CD4-positive, alpha-beta T cell treated with Interleukin-4 for 1 hour (primary cell): ENCODE measurements at regions not wholly inside any gene's neighbourhood (a gene's known extent, or its start where the extent isn't known, plus 50 kb on each side); places are given as distances from the start of the nearest gene placed in this dataset.

Experiments used
- DNase-seq, 2 donors: peaks; one replicate each; pipeline ENCODE4 v3.0.0-alpha.2; 2020 to 2022

- no peak for DNase-seq
These were observed 97.1 kb upstream of the CELF4 start for GRCh38 chr18:37662546-37663339.

DNA sequence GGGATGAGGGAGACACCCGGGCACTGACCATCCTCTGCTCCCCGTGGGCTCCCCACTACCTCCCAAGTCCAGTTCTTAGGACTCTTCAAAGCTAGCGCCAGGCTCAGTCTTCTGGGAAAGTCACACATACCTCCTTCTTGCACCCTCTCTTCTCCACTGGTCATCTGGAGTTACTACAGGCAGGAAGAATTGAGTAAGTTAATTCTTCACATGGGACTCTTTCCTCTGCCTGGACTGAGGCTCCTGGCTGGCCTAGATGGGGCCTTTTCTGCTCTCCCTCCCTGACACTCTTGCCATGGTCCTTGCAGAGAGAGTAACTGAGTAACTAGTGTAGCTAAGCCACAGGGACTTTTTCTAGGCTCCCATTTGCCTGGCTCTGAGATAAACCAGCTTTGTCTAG, 96.5 kb upstream of the CELF4 start:
- no peak for DNase-seq

DNA sequence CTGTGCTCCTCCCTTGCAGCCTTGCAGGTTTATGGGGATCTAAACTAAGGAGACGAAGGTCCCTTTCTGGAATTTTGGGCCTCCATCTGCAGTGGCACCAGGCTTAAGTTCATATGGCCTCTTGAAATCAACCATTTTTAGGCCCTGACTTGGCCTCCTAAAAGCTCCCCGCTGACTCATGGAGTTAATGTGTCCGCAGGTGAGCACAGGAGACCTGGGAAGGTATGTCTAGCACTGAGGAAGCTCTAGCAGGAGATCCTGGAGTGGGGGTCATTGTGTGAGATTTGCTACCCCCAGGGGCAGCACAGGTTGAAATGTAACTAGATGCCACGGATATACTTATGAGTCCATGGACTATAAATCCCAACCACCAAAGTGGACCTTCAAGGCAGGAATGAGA, 95.9 kb upstream of the CELF4 start:
- DNase-seq, result no peak

DNA sequence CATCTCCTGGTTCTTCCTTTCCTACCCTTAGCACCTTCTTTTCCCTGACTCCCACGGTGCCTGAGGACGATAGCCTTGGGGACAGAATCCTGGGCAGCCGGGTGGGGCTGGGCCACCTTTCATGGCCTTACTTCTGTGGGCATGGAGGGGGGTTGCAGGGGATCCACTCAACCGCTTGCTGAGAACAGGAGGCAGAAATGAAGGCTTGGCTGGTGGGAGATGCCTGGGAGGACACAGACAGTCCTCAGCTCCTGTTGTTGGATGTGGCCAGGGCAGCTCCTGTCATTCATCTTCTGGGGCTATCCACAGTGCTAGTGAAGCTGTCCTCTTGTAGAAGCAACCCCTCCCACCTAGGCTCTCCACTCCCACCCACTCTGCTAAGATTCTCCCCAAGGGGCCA, 95.5 kb upstream of the CELF4 start:
- no peak for DNase-seq

DNA sequence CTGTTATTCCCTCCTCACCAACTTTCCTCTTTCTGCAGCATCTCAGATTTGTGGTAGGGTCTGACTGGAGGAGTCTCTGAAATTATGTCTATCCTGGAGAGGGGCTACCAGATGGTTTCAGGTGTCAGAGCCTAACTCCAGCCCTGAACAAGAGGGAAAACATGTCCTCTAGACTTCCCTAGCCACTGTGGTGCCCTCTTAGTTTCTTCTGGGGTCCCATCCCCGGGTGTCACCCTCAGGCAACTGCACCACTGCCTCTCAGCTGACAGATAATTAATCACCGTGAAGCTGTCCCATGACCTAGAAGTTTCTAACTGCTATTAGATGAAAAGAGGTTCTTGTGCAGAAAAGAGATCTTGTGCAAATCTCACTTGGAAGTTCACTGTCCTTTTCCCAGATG, 95.1 kb upstream of the CELF4 start:
- no peak for DNase-seq

DNA sequence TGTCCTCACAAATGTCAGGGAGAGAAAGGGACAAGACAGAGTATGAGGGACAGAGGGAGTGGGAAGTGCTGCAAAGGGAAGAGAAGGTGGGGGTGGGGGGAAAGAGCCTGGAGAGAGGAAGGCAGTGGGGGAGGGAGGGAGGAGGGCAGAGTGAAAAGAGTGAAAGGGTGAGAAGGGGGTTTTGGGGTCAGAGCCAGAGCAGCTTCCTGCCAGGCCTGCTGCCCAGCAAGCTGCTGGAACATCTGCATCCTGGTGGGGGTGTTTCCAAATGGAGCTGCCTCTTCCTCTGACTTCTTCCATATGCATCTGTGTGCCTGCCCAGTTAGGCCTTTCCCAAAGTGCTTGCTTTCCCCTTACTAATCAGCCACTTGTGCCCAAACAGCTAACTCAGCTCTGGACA, 94.3 kb upstream of the CELF4 start:
- no peak for DNase-seq

DNA sequence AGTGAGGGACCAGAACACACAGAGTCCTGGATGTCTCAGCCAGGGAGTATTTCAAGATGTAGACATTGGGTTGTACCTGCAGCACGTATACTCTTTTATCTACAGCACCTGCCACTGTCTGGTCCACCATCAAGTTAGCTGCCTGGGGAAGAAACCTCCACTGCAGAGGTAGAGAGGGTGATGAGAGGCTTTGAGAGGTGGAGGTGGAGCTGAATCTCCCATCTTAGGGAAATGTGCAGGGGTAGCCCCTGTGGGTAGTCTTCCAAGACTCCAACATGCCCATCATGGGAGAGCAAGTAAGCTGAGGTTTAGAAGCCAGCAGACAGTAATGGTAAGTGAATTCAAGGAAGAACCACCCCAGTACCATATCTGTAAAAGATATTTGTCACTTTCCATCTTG, 93.3 kb upstream of the CELF4 start:
- DNase-seq, result no peak

DNA sequence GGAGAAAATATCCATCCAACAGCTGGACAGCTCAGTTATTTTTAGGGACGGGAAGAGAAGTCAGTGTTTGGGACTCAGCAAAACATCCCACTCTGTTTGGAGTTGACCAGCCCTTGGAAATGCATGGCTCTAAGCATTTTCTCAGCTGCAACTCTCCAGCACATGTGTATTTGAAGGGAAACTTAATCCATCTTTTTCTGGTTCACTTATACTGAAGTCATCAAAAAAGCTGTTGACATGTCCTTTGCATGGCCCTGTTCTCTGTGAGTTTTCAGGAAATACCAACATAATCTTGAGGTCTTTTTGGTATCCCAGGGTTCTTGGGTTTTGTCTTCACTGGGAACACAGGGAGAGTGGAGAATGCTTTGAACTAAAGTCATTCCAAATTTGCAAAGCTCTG, 91.9 kb upstream of the CELF4 start:
- no peak for DNase-seq

DNA sequence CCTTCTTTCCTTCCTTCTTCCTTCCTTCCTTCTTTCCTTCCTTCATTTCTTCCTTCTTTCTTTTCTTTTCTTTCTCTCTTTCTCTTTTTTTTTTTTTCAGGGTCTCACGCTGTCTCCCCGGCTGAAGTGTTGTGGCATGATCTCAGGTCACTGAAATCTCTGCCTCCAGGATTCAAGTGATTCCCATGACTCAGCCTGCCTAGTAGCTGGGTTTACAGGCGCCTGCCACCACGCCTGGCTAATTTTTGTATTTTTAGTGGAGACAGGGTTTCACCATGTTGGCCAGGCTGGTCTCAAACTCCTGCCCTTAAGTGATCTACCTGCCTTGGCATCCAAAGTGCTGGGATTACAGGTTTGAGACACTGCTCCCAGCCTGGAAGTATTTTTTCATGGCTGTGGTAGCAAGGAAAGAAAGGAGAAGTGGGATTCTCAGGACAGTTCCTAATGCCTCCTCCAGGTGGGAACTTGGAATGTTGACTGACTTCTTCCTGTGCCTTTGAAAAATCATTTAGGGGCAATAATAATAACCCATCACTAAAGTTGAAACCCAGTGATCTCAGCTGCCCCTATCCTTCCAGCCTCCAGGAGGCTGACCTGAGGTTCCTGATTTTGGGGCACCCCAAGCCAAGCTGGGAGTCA, 89.3 kb upstream of the CELF4 start:
- no peak for DNase-seq

- DNase-seq, result no peak
These were observed 88.4 kb upstream of the CELF4 start for GRCh38 chr18:37654034-37654433.

- no peak for DNase-seq
These were observed 88.0 kb upstream of the CELF4 start for GRCh38 chr18:37653618-37654017.

DNA sequence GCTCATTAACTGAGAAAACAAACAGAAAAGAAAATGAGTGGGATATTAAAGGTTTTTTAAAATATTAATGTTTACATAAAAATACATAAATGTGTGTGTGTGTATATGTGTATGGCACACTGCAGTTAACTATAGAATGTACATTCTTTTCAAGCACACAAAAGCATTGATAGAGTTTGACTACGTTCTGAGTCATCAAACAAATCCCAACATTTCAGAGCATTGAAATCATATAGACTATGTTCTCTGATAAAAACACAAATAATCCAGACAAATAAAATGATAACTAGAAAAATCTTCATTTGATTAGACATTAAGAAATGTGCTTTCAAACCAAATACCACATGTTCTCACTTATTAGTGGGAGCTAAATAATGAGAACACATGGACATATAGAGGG, 84.3 kb upstream of the CELF4 start:
- no peak for DNase-seq

DNA sequence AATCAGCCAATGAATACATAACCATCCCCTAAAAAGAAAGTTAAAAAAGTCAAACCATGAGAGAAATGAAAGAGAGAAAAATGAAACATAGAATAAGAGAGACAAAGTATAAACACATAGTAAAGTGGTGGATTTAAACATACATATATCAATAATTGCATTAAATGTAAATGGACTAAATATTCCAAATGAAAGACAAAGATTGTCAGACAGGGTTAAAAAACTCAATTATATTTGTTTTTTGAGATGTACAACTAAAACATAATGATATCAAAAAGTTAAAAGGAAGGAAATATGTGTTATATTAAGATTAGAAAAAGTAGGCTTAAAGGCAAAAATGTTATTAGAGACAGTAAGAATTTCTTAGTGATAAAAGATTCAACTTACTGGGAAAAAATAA, 83.8 kb upstream of the CELF4 start:
- no peak for DNase-seq

DNA sequence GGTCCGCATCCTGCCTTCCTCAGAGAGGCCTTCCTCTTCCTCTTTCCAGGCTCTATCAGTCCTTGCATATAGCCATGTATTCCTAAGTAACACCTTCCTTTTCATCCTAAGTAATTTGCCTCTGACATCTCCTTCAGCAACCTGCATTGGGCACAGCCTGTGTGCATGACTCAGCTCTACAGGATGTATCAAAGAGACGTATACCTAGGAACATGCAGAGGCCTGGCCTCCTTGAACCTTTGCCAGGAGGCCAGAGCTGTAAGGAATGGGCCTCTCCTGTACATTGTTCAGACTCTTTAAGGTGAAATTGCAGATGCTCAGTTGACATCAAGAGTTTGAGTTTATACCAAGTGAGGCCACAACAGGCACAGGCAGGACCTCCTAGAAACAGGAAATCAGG, 76.0 kb upstream of the CELF4 start:
- DNase-seq, result no peak

DNA sequence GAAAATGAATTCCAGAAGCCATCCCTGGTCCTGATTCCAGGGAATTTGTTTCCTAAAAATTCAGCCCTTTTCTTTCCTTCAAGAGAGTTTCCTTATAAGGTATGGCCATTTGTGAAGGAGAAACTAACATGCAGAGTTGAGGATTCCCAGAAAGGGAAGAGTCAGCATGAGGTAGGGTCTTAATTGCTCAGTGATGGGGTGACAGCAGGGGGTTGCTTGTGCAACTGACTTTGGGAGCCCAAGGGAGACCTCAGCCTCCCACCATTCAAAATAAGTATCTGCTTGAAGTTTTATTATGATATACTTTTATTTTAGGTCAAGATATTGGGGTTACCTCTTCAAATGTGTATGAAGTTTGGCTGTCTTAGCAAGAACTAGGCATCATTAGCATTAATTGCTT, 74.9 kb upstream of the CELF4 start:
- no peak for DNase-seq

DNA sequence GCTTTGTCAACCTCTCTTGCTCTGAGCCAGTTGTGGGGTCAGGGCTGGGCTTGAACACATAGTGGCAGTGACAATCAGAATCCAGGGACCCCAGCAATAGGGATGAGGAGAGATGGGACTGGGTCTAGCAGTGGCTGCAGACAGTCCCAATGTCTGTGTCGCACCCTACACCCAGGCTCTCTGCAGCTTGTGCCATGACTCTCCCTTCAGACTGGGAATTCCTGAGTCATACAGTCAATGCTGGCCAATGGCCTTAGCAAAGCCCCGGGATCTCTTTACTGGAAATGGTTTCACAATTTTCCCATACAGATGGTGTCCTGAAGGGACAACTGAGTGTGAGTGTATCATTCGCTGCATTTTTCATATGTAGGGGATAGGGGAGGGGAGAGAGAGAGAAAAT, 74.2 kb upstream of the CELF4 start:
- no peak for DNase-seq

GRCh38 chr18:37637478-37637850, 71.9 kb upstream of the CELF4 start:
- DNase-seq, result no peak

DNA sequence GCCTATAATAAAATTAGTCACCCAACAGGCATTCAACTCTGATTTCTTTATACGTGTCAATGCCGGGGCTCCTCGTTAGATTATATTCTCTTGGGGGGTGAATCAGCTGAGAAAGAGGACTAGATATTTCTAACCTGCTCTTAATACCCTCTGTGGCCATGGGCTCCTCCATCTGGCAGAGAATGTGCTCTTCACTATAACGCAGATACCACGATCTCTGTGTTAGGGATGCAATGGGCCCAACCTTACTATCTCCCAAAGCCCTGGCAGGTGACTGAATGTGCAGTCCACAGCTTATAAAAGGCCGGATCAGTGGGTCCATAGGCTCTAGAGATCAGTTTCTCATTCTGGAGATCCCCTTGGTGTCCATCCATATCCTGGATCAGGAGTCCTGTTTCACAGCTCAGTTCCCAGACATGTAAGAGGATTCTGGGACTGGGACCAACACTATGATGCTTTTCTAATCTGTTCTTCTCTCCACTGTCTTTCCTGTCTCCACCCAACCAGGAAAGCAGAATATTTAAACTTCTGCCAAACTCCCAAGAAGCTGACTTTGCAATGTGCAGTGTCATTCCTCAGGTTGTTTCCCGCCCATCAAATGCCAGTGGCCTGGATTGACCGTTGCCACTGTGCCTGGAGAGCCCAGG, 71.4 kb upstream of the CELF4 start:
- no peak for DNase-seq

GRCh38 chr18:37634516-37634915, 68.9 kb upstream of the CELF4 start:
- no peak for DNase-seq

DNA sequence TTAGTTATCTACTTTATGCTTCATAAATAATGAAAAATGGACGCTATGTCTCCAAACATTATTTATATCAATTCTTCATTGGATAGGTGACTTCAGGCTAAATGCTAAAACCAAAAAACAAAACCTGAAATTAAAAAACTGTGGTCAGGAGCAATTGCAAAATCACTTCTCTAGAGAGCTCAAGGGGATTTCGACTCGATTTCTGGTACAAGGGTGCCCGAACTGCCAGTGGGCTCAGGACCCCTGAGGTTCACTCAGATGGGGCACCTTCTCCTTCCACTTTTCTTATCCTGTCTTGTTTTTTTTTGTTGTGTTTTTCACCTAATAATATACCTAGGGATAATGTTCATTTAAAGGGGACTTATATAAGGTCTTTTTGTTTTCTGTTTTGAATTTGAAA, 65.8 kb upstream of the CELF4 start:
- DNase-seq, result no peak

DNA sequence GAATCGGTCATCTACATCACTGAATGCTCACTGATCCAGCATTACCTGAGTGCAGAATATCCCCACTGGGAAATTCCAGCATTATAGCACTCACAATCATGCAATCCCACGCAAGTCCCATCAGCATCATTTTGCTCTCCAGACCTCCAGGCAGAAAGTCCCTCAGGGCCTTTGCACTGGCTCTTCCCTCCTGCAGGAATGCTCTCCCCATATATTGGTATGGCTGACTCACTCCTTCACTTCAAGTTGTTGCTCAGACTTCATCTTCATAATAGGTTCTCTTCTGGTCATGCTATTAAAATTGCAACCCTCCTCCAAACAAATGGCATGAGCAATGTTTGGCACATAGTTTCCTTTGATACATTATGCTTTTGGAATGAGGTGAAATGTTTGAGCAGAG, 64.7 kb upstream of the CELF4 start:
- DNase-seq, result no peak

GRCh38 chr18:37628470-37629220, 63.0 kb upstream of the CELF4 start:
- DNase-seq, result no peak

DNA sequence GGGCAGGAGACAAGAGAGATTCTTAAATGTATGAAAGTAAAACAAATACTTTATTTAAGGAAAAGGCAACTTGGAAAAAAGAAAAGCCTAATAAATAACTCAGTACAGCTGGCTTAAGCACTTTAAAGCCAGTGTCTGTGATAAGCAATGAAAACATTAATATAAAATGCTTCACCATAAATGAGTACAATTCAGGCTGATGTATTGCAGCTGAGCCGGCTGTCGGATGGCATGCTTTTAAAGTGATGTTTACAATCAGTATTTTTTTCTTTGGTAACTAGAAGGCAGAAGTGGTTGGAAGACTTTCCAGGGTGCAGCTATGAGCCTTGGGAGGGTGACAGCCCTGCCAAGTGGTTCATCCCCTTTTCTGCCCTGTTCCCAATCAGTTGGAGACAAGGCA, 58.7 kb upstream of the CELF4 start:
- no peak for DNase-seq

- no peak for DNase-seq
These were observed 54.4 kb upstream of the CELF4 start for GRCh38 chr18:37619964-37620363.
